CD4-positive, alpha-beta T cell treated with Interleukin-15 for 4 hours (primary cell): ENCODE measurements at regions not wholly inside any gene's neighbourhood (a gene's known extent, or its start where the extent isn't known, plus 50 kb on each side); places are given as distances from the start of the nearest gene placed in this dataset.

Experiments used
- DNase-seq: peaks from one replicate; pipeline ENCODE4 v3.0.0-alpha.2; 2020; ENCODE audit warnings: low spot score

DNA sequence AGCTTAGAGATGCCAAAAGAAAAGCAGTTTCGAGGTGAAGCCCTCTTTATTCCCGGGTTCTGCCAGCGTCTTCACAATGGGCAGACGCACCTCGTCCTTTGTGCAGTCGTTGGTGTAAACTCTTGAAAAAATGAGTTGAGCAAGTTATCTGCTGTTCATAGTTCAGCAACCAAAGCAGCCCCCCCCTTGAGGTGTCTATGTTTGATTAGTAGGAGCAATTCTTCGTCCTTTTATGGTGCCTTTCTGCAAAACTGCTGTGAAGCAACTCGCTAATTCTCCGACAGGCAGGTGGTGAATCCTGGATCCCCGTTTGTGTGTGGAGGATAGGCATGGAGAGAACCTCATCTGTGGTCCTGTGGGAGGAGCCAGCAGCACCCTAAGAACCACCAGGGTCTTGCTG is 234.5 kb downstream of the GLRX3 start:
- DNase-seq, result no peak

DNA sequence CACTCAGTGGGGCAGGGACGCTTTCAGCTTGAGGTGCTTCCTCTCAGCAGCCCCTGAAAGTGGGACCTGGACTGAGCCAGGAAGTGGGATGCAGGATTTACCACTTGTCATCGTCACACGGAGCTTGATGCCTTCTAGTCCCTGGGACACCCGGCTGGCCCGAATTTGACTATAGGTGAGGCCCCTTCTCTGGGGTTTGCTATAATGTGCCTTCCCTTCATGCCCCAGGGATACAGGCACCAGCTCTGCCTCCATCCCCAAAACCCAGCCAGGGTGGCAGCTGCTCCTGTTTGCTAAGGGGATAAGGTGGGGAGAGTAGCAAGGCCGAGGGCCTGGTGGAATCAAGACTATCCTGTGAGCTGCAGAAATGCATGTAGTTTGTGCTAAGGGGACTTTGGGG is 235.0 kb downstream of the GLRX3 start:
- no peak for DNase-seq

- DNase-seq, result no peak
These were observed 235.5 kb downstream of the GLRX3 start for GRCh38 chr10:130371666-130372065.

DNA sequence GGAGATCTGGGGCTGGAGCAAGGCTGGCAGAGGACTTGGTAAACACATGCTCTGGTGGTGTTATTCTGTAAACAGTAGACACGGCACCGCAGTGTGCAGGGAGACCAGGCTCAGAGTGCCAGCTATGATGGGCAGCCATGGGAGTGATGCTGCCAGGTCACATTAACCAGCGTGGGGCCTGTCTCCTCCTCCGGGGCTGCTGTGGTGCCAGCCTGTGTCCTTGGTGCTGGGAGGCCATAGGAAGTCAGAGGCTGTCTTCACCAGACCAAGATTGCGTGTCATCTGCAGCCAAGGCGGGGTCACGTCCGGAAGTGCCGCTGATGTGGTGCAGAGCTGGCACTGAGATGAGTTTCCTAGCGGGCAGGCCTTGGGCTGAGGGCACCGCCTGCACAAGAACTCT is 236.0 kb downstream of the GLRX3 start:
- no peak for DNase-seq

- DNase-seq, result no peak
These were observed 236.7 kb downstream of the GLRX3 start for GRCh38 chr10:130372866-130373265.

DNA sequence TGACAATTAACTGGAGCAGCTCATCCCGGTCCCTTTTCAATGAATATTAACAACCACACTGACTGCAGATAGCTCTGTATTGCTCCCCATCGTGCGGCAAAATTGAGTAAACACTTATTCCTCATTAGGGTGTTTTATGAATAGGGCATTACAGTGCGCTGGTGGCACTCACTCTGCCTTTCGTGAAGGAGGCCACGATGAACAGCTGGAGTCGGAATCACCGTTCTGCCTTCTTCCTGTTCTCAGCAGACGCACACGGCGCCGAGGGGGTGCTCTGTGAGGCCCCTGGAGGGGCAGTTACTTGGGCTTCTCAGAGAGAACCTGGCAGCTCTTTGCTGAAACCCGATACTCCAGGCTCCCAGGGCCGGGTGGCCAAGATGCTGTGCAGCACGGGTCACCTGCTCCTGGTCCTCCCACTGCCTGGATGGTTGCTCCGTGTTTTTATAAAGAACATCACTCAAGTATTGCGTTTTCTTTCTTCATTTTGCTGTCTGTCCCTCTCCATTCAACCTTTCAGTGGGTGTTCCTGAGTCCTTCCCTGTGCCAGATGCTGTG is 241.9 kb downstream of the GLRX3 start:
- DNase-seq, result no peak

- no peak for DNase-seq
These were observed 242.6 kb downstream of the GLRX3 start for GRCh38 chr10:130378556-130379400.

DNA sequence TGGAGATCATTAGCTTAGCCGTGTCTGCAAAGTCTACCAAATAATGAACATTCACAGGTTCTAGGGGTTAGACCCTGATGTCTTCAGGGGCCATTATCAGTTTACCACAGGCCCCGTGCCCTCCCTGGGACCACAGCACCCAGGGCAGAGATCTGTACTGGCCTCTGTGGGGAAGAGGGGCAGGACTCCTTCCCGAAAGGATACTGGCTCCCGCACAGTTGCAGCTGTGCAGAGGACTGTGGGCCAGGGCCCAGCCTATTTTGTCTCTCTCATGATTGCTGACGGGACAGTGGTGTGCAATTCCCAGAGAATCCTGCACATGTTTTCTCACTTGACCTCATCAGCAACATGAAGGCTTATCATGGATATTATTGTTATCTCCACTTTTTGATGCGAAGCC is 243.9 kb downstream of the GLRX3 start:
- DNase-seq, result no peak

GRCh38 chr10:130382031-130382430 is 245.8 kb downstream of the GLRX3 start:
- no peak for DNase-seq

DNA sequence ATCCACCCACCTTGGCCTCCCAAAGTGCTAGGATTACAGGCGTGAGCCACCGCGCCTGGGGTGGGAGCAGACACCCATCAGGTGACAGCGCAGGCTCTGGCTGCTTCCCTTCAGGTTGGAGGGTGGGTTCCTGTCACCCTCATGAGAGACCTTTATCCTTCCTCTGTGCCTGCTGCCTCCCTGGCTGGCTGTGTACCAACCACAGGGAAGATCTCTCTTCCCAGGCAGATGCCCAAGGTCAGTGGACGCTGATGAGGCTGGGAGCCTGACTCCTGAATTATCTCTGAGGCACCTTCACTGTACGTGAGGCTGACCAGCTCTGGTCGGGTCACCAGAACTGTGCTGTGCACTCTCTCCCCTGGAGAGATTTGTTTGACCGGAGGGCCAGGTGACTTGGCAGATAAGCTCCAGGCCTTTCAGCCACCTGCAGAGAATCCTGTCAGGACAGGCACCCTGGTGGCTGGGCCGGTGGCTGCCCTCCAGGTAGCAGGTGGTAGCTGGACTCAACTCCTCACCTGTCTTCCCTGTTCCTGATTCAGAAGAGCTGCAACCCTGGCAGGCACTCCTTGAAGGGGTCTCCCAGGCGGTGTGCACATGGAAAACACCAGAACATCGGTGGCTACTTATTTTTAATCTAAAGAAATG is 251.9 kb downstream of the GLRX3 start:
- DNase-seq, result no peak

DNA sequence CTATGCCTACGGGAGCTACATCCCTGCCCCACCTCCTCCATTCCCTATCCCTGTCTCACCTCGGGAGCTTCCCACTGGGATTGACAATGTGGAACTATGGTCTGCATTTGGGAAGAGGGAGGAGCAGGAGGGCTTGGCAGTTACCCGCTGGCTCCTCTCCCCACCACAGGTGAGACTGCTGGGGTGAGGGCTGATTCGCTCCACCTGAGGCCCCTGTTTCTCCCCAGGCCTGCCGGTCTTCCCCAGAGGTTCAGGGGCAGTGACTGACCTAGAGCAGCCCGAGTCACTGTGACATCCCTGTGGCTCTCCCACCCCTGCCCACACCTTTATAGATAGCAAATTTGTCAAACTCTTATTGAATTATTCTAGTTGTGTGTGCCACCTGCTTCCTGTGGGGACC is 252.6 kb downstream of the GLRX3 start:
- no peak for DNase-seq

DNA sequence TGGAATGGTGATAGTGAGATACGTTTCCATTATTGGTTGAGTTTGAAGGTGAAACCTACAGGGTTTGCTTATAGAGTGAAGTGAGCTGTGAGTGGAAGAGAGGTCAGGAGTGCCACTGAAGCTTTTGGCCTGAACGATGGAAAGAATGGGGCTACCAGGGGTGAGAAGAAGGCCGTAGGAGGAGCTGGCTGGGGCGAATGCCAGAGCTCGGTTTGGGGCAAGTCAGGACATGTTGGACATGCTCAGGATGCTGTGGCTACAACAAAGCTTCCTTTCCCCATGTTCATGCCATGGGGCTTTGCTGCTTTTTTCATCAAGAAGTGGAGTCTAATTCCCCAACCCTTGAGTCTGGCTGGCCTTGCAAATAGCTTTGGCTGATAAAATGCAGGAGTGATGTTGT is 253.7 kb downstream of the GLRX3 start:
- no peak for DNase-seq

DNA sequence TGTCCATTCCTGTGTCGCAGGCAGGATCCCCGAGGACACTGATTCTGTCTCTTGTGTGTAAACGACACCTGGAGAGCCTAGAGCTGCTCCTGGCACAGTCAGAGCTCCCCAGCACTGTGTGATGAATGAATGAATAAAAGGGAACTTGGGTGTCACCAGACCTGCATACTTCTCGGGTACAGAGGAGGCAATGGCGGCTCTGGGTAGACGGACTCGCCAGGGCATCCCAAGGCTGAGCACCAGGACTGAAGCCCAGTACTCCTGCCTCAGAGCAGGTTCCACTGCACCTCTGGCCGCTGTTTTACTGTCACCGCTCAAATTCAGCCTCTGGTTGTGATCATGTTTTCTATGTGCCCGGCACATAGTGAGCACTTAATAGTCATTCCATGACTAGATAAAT is 255.8 kb downstream of the GLRX3 start:
- DNase-seq, result no peak

DNA sequence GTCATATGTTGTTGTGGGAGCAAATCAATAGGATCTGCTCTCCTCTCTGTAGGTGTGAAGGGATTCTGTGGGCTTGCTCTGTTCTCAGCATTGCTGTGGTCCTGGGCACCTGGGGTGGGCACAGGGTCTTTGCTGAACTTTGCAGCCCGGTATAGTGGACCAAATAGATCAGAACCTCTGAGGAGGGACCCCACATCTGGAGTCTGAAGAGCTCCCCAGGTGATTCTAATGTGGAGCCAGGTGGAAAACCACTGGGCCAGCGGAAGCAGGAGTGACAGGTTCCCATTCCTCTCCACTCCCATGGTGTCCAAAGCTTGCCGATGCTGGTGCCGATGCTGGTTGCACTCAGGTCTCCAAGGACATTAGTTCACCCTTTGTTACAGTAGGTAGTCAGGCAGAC is 257.2 kb downstream of the GLRX3 start:
- no peak for DNase-seq

GRCh38 chr10:130394832-130395231 is 258.6 kb downstream of the GLRX3 start:
- no peak for DNase-seq

GRCh38 chr10:130395248-130395936 is 259.2 kb downstream of the GLRX3 start:
- no peak for DNase-seq

- DNase-seq, result no peak
These were observed 259.9 kb downstream of the GLRX3 start for GRCh38 chr10:130396044-130396443.

DNA sequence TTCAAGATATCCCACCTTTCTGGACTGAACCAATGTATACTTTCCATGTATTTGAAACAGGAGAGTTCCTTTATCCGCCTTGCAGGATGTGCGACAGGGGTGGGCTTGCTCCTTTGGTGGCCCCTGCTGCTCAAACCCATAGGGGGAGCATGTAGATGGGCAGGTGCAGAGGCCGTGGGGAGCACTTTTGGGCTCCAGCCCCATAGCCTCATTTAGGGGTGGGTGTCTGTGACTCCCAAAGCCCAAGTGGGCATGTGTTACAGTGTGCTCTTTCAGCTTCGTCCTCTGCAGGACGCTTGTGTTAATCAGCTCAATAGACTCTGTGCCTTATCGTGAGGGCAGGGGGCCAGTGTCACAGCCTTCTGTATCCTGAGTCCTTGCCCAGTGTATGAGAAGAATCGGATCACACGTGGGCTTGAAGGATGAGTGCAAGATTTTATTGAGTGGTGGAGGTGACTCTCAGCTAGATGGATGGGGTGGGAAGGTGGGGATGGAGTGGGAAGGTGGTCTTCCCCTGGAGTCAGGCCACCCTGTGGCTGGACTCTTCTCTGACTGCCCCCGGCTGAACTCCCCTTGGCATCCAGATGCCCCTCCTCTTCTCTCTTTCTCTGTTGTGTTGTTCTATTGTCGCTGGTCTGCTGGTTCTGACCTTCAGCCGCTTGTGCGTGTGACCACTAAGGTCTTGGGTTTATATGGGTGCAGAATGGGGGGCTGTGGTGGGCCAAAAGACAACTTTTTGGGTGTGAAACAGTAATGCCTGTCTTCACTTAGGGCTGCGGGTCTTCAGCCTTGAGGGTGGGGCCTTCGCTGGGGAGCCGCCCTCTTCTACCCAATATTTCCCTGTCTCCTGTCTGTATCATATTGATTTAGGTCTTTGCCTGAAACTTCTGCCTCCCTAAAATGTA is 262.2 kb downstream of the GLRX3 start:
- DNase-seq, result no peak

DNA sequence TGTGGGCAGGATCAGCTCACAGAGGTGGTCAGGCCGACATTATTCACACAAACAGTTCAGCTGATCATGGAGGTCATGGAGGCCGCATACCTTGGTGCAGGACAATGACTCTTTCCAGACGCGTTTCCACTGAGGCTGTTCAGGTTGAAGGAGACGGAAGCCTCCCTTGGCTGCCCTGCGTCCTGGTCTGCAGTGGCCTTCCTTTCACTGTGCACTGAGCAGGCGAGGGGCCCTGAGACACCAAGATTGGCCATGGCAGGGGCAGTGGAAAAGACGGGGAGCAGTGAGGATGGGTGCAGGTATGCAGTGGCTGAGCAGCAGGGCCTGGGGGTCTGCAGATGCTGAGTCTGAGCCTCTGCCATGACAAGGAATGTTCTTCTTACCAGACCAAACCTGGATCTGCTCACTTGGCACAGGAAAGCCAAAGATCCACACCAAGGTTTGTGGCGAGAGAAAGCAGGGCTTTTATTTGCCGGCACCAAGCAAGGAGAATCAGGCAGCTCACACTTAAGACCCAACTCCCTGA is 263.3 kb downstream of the GLRX3 start:
- no peak for DNase-seq

DNA sequence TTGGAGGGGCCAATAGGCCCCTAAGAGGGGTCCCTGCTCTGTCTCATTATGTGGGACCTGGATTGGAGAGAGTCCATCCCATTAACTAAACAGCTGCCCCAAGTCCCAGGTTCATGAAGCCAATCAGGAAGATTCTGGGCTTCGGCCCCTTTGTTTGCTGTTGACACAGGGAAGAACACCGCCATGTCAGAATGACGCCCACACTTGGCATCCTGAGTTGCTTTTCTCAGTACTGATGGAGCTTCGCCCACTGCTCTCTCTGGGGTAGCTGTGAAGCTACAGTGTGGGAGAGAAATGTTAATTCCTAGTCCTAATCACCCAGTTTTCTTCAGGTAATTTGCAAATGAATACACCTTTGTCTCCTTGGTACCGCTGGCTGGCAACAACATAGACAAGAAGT is 264.7 kb downstream of the GLRX3 start:
- DNase-seq, result no peak
